ENCODE measurements at regions not wholly inside any gene's neighbourhood (a gene's known extent, or its start where the extent isn't known, plus 50 kb on each side); places are given as distances from the start of the nearest gene placed in this dataset.

DNA sequence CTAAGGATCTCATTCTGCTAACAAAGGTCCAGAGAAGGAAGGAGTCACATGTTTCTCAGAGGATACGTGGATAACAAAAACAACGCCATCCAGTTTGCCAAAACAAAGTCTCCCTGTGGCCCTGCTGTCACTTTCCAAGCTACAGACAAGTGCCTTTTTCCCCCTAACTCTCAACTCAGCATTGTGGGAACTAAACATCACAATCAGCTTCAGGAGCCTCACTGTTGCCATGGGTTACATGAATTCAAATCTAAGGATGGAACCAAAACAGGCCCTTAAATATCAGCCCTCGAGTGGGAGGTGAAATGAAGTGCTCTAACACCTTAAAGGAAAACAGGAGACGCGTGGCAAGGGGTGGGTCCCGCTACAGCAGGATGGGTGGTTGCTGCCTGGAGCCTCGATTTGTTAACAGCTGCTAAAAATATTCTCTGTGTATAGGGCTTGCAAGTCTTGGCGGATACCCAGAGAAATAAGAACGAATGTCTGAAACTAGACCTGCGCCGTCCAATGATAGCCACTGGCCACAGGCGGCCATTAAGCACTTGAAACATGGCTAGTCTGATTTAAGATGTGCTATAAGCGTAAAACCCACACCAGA, 66.4 kb upstream of the SOD1 start:
- no peak for TF ChIP-seq CREM (CRISPR knock-in tag; IDR thresholded peaks at IDR 0.05)
- TF ChIP-seq, protein P1, sequence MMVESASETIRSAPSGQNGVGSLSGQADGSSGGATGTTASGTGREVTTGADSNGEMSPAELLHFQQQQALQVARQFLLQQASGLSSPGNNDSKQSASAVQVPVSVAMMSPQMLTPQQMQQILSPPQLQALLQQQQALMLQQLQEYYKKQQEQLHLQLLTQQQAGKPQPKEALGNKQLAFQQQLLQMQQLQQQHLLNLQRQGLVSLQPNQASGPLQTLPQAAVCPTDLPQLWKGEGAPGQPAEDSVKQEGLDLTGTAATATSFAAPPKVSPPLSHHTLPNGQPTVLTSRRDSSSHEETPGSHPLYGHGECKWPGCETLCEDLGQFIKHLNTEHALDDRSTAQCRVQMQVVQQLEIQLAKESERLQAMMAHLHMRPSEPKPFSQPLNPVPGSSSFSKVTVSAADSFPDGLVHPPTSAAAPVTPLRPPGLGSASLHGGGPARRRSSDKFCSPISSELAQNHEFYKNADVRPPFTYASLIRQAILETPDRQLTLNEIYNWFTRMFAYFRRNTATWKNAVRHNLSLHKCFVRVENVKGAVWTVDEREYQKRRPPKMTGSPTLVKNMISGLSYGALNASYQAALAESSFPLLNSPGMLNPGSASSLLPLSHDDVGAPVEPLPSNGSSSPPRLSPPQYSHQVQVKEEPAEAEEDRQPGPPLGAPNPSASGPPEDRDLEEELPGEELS (CRISPR knock-in tag; IDR thresholded peaks at IDR 0.05), result no peak
- TF ChIP-seq TP53 (CRISPR knock-in tag; IDR thresholded peaks at IDR 0.05), result no peak
- TF ChIP-seq ELF4 (CRISPR knock-in tag; IDR thresholded peaks at IDR 0.05; ENCODE audit: low read depth), result no peak
- no peak for TF ChIP-seq FOXP1 (CRISPR knock-in tag; IDR thresholded peaks at IDR 0.05; ENCODE audit: borderline replicate concordance)
- TF ChIP-seq CREB1 (CRISPR knock-in tag; IDR thresholded peaks at IDR 0.05), result no peak
- no peak for TF ChIP-seq ZNF263 (CRISPR knock-in tag; IDR thresholded peaks at IDR 0.05; ENCODE audit: low read depth)
- TF ChIP-seq TEAD1 (CRISPR knock-in tag; IDR thresholded peaks at IDR 0.05), result no peak
- TF ChIP-seq, protein P2, sequence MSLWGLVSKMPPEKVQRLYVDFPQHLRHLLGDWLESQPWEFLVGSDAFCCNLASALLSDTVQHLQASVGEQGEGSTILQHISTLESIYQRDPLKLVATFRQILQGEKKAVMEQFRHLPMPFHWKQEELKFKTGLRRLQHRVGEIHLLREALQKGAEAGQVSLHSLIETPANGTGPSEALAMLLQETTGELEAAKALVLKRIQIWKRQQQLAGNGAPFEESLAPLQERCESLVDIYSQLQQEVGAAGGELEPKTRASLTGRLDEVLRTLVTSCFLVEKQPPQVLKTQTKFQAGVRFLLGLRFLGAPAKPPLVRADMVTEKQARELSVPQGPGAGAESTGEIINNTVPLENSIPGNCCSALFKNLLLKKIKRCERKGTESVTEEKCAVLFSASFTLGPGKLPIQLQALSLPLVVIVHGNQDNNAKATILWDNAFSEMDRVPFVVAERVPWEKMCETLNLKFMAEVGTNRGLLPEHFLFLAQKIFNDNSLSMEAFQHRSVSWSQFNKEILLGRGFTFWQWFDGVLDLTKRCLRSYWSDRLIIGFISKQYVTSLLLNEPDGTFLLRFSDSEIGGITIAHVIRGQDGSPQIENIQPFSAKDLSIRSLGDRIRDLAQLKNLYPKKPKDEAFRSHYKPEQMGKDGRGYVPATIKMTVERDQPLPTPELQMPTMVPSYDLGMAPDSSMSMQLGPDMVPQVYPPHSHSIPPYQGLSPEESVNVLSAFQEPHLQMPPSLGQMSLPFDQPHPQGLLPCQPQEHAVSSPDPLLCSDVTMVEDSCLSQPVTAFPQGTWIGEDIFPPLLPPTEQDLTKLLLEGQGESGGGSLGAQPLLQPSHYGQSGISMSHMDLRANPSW (CRISPR knock-in tag; conservative IDR thresholded peaks at IDR 0.05; ENCODE audit: low read depth), result no peak
- DNase-seq (ENCODE audit: low spot score) (no peak), ATAC-seq (no peak)
- Mint-ChIP-seq H3K36me3 (no peaks in the 10 kb centered on the region), H3K27ac (no peak overlapping the region), H3K4me1 (0 out of 2 replicates have a peak, but pooled peaks cover 3% of the 10 kb centered on the region), H3K27me3 (ENCODE audit: low read depth) (no peaks in the 10 kb centered on the region), H3K9me3 (peaks cover 9% of the 10 kb centered on the region), H3K4me3 (no peak overlapping the region)
- POLR2A ChIA-PET, result interaction anchor here (0.5 kb wide), 1 partner anchor 9 kb away, joined by 4 read pairs; no protein-coding TSS in a partner anchor
- CTCF ChIA-PET, result interaction anchor here (1.6 kb wide), 1 partner anchor 12 kb away, joined by 4 read pairs; no protein-coding TSS in a partner anchor

DNA sequence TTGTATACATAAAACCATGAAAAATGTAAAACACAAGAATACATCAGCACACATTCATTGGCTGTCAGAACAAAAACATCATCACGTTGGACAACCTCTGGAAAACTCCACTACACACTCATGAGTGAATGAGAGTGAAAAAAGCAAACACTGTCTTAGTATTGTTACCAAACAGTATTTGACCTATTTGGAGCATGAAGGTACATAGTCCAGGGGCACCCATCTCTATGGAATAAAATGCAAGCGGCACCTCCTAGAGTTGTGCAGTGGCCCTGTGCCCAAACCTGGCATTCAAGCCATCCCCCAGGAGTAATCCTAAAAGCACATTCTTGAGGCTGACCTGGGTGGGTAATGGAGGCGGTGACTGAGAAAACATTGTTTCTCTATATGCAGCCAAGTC, 67.0 kb upstream of the SOD1 start:
- Mint-ChIP-seq H3K36me3 (no peaks in the 10 kb centered on the region), H3K27ac (no peak overlapping the region), H3K4me1 (0 out of 2 replicates have a peak, but pooled peaks cover 3% of the 10 kb centered on the region), H3K4me3 (no peak overlapping the region), H3K27me3 (ENCODE audit: low read depth) (no peaks in the 10 kb centered on the region), H3K9me3 (peaks cover 9% of the 10 kb centered on the region)
- TF ChIP-seq SMAD3 (CRISPR knock-in tag; IDR thresholded peaks at IDR 0.05; ENCODE audit: borderline replicate concordance), result no peak
- TF ChIP-seq, protein P3, sequence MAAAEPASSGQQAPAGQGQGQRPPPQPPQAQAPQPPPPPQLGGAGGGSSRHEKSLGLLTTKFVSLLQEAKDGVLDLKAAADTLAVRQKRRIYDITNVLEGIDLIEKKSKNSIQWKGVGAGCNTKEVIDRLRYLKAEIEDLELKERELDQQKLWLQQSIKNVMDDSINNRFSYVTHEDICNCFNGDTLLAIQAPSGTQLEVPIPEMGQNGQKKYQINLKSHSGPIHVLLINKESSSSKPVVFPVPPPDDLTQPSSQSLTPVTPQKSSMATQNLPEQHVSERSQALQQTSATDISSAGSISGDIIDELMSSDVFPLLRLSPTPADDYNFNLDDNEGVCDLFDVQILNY (CRISPR knock-in tag; IDR thresholded peaks at IDR 0.05), result no peak
- no peak for TF ChIP-seq NR3C1 (CRISPR knock-in tag; conservative IDR thresholded peaks at IDR 0.05; ENCODE audit: low read depth)
- TF ChIP-seq, protein P4, sequence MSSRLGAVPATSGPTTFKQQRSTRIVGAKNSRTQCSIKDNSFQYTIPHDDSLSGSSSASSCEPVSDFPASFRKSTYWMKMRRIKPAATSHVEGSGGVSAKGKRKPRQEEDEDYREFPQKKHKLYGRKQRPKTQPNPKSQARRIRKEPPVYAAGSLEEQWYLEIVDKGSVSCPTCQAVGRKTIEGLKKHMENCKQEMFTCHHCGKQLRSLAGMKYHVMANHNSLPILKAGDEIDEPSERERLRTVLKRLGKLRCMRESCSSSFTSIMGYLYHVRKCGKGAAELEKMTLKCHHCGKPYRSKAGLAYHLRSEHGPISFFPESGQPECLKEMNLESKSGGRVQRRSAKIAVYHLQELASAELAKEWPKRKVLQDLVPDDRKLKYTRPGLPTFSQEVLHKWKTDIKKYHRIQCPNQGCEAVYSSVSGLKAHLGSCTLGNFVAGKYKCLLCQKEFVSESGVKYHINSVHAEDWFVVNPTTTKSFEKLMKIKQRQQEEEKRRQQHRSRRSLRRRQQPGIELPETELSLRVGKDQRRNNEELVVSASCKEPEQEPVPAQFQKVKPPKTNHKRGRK (CRISPR knock-in tag; IDR thresholded peaks at IDR 0.05; ENCODE audit: borderline replicate concordance), result no peak
- TF ChIP-seq, protein P5, sequence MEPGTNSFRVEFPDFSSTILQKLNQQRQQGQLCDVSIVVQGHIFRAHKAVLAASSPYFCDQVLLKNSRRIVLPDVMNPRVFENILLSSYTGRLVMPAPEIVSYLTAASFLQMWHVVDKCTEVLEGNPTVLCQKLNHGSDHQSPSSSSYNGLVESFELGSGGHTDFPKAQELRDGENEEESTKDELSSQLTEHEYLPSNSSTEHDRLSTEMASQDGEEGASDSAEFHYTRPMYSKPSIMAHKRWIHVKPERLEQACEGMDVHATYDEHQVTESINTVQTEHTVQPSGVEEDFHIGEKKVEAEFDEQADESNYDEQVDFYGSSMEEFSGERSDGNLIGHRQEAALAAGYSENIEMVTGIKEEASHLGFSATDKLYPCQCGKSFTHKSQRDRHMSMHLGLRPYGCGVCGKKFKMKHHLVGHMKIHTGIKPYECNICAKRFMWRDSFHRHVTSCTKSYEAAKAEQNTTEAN (CRISPR knock-in tag; IDR thresholded peaks at IDR 0.05), result no peak
- no peak for TF ChIP-seq RELA (CRISPR knock-in tag; IDR thresholded peaks at IDR 0.05; ENCODE audit: borderline replicate concordance)
- no peak for TF ChIP-seq ZNF263 (CRISPR knock-in tag; IDR thresholded peaks at IDR 0.05; ENCODE audit: low read depth)
- TF ChIP-seq NR2C2 (CRISPR knock-in tag; IDR thresholded peaks at IDR 0.05), result no peak
- TF ChIP-seq ZNF219 (CRISPR knock-in tag; IDR thresholded peaks at IDR 0.05; ENCODE audit: borderline replicate concordance), result no peak
- no peak for TF ChIP-seq IRF2 (CRISPR knock-in tag; IDR thresholded peaks at IDR 0.05; ENCODE audit: borderline replicate concordance, low read depth)
- DNase-seq (ENCODE audit: low spot score) (no peak), ATAC-seq (no peak)
- CTCF ChIA-PET, result interaction anchor here (1.6 kb wide), 1 partner anchor 12 kb away, joined by 4 read pairs; no protein-coding TSS in a partner anchor
- POLR2A ChIA-PET, result interaction anchor here (0.5 kb wide), 1 partner anchor 9 kb away, joined by 4 read pairs; no protein-coding TSS in a partner anchor

Data from WTC11 (cell line).